ENCODE measurements at regions not wholly inside any gene's neighbourhood (a gene's known extent, or its start where the extent isn't known, plus 50 kb on each side); places are given as distances from the start of the nearest gene placed in this dataset.

DNA sequence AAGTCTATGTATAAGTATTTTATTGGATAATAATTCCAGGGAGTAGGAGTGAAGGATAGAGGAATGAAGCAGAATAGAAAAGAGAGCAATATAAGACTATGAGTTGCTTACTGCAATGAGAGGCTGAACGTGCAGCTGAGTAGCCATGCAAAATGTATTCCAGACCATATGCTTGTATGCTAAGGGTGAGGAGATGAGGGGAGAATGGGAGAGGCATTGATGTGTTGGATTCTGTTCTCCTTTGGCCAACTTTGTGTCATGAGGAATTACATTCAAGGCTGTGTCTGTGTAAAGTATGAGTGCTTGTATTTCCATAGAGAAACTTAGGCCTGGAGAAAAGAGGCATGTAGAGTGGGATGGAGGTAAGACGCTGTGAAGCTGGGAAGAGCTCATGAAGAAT is 301.8 kb downstream of the ARL6IP6 start:
- TF ChIP-seq FOSL1 (IDR thresholded peaks at IDR 0.05; ENCODE audit: low read depth) (no peak), YY1 (IDR thresholded peaks at IDR 0.05; ENCODE audit: extremely low read depth, insufficient replicate concordance, low read depth, low read length) (no peak), POLR2A (IDR thresholded peaks at IDR 0.05; ENCODE audit: borderline replicate concordance, extremely low read depth, insufficient read depth, insufficient read length) (no peak), EZH2 (IDR thresholded peaks at IDR 0.05) (no peak)
- TF ChIP-seq, protein P1, sequence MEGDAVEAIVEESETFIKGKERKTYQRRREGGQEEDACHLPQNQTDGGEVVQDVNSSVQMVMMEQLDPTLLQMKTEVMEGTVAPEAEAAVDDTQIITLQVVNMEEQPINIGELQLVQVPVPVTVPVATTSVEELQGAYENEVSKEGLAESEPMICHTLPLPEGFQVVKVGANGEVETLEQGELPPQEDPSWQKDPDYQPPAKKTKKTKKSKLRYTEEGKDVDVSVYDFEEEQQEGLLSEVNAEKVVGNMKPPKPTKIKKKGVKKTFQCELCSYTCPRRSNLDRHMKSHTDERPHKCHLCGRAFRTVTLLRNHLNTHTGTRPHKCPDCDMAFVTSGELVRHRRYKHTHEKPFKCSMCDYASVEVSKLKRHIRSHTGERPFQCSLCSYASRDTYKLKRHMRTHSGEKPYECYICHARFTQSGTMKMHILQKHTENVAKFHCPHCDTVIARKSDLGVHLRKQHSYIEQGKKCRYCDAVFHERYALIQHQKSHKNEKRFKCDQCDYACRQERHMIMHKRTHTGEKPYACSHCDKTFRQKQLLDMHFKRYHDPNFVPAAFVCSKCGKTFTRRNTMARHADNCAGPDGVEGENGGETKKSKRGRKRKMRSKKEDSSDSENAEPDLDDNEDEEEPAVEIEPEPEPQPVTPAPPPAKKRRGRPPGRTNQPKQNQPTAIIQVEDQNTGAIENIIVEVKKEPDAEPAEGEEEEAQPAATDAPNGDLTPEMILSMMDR (IDR thresholded peaks at IDR 0.05 in 2 of 3, conservative IDR thresholded peaks at IDR 0.05 in 1 of 3; ENCODE audit: borderline replicate concordance in 1 of 3, insufficient read depth in 1 of 3, low read depth in 2 of 3, low read length in 2 of 3) = no peak

Data from HCT116 (cell line).